GM12892 (cell line): ENCODE measurements at regions not wholly inside any gene's neighbourhood (a gene's known extent, or its start where the extent isn't known, plus 50 kb on each side); places are given as distances from the start of the nearest gene placed in this dataset.

Source experiments
- POLR2A ChIP-seq: IDR thresholded peaks from 2 replicates; pipeline ENCODE4 v1.6.1; 2011; ENCODE audit warnings: low read depth, low read length, control low read depth
- TAF1 ChIP-seq: IDR thresholded peaks from 2 replicates; pipeline ENCODE4 v1.6.1; 2011; ENCODE audit warnings: low read depth, mild to moderate bottlenecking, control low read depth, low read length, borderline replicate concordance

DNA sequence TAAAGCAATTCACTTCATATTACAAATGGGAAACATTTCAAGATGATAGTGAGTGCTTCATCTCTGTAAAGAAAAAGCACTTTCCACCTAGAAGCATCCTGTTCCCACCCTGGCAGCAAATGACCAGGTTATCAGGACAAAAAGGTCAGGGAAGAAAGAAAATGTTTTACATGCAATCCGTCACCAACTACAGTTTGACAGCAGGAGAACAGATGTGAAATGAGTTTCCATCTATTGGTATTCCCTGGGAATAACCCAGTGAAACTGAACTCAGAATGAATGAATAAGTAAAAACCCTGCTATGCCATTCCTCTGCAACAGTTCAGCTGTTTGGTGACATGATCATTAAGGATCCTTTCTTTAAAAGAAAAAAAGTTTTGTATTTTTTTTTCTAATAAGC, 67.6 kb downstream of the HTR1A start:
- TF ChIP-seq POLR2A (no peak), TAF1 (no peak)
